HG02763 (cell line): ENCODE measurements at regions not wholly inside any gene's neighbourhood (a gene's known extent, or its start where the extent isn't known, plus 50 kb on each side); places are given as distances from the start of the nearest gene placed in this dataset.
A peak's percentile ranks its signal among the peaks of the same experiment; 100 is the strongest.
"Not testable (repeated sequence)": the region's sequence is repeated elsewhere in the genome, so short reads cannot be mapped to it uniquely, and the experiment has no call there.

Experiments
- ATAC-seq: cut with Tn5 transposase; IDR thresholded peaks from one replicate; pipeline ENCODE4 v1.9.1; 2021; ENCODE audit warnings: mild to moderate bottlenecking, moderate library complexity; ENCODE audit not compliant: unreplicated experiment

- ATAC-seq, result no peak
Observed at GRCh38 chr12:46982629-46983392, 96.6 kb upstream of the PCED1B start.

- ATAC-seq, result no peak
Observed at GRCh38 chr12:46983393-46983793, 96.0 kb upstream of the PCED1B start.

- ATAC-seq, result peak; percentile 61
Observed at GRCh38 chr12:46983959-46984841, 95.2 kb upstream of the PCED1B start.

DNA sequence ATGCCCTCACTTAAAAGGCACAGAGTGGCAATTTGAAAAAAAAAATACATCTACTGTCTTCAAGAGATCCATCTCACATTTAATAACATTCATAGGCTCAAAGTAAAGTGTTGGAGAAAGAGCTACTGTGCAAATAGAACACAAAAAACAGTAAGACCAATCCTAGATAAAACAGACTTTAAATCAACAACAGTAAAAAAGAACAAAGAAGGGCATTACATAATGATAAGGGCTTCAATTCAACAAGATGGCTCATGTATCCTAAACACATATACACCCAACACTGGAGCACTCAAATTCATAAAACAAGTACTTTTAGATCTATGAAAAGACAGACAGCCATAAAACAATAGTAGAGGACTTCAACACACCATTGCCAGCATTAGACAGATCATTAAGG is 93.6 kb upstream of the PCED1B start:
- ATAC-seq, result no peak

DNA sequence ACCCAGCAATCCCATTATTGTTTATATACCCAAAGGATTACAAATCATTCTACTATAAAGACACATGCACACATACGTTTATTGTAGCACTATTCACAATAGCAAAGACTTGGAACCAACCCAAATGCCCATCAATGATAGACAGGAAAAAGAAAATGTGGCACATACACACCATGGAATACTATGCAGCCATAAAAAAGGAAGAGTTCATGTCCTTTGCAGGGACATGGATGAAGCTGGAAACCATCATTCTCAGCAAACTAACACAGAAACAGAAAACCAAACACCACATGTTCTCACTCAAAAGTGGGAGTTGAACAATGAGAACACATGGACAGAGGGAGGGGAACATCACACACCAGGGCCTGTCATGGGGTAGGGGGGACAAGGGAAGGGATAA is 91.3 kb upstream of the PCED1B start:
- not testable (repeated sequence) for ATAC-seq

- ATAC-seq, result no peak
Observed at GRCh38 chr12:46990211-46990610, 89.2 kb upstream of the PCED1B start.

- ATAC-seq, result not testable (repeated sequence)
Observed at GRCh38 chr12:46992051-46992450, 87.4 kb upstream of the PCED1B start.

DNA sequence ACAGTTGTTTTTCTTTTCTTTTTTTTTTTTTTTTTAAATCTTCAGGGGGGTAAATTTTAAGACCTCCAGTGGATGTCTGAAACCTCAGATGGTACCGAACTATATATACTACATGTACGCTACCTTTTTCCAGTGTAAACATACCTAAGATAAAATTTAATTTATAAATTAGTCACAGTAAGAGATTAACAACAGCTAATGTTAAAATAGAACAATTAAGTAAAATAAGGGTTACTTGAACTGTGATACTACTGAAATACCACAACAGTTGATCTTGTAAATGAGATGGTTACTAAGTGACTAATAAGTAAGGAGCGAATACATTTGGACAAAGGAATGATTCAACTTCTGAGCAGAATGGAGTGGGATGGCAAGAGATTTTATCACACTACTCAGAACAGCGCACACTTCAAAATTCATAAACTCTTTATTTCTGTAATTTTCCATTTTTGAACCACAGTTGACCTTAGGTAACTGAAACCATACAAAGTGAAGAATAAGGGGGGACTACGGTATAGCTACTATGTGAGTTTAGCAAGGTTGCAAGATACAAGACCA is 80.5 kb upstream of the PCED1B start:
- no peak for ATAC-seq

GRCh38 chr12:47004634-47005033 is 74.8 kb upstream of the PCED1B start:
- no peak for ATAC-seq

DNA sequence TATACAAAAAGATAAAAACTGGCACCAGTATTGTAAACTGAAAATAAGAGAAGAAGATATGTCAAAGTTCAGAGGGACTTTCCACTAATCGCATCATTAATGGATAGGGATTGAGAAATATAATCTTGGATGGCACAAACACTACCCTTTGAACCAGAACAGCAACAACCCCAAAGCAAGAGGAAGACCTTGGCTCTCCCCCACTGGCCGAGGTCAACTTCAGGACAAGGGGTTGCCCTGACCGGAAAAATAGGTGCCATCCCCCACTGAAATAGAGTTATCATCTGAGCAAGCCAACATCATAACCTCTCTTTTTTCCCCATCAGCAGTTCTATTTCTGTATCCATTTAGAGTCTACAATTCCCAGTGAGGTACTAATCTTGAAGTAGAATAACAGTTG is 72.4 kb upstream of the PCED1B start:
- no peak for ATAC-seq

DNA sequence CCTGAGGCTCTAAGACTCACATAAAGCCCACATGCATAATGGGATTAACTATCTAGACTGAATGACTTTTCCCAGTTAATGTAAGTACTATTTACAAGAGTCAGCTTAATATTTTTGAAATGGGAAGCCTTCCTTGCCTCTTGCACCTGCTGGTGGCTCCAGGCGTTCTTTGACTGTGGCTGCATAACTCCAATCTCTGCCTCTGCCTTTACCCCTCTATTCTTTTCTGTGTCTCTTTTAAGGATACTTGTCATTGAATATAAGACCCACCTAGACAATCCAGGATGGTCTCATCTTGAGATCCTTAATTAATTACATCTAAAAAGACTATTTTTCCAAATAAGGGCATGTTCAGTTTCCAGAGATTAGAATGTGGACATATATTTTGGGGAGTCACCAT is 66.9 kb upstream of the PCED1B start:
- no peak for ATAC-seq

DNA sequence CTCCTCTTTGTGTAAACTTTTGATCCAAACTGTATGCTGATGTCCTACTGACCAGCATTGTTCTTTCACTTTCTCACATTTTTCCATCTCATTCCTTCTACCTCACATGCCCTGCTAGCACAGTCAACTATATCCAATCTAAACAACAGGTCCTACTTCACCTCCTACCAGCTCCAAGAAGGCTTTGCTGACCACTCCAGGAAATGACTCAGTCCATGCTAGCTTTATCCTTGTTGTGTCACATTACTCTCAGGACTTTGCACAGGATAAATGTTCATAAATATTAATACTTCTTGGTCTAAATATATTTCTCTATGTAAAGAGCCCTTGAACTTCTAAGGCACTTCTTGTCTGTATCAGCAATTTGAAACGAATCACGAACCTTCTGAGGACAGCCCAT is 64.9 kb upstream of the PCED1B start:
- no peak for ATAC-seq

DNA sequence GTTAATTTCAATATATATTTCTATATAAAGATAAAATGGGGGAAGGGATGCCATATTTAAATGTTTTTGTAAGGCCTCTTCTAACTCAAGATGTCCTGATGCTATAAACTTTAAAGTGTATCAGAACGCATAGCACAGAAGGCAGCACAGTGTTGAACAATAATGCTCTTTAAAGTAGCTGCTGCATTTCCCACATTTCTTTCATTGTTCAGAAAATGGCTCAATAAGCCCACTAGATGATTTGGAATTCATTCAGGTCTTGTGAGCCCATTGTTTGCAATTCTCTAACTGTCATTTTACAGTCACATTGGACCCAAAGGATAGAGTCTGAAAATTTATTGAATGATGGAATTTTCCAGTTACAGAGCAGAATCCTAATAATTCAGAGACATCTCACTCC is 64.0 kb upstream of the PCED1B start:
- no peak for ATAC-seq

DNA sequence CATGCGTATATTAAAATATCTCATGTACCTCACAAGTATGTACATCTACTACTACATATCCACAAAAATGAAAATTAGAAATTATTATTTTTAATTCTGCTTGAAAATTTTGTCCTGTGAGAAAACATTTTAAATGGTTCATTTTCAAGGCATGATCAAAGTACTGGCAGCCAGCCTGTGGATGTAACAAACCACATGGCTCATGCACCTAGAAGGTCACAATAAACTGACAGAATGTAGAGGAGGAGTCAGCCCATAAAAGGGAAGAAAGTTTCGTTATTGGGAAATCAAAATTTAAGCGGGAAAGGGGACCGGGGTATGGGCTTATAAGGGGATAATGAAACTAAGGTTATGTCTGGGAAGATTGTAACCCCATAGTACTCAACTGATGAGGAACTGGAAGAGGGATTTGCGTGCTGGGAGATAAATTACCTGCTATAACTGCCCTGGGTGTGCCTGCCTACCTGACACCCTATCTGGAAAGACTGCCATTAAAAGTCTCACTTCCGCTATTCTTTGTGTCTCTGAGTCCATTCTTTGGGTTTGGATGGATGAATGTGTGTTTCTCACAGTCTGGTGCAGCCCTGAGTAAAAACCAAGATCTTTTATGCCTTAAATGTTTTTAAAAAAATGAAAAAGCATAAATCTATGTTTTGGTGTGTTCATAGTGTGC is 62.2 kb upstream of the PCED1B start:
- no peak for ATAC-seq

DNA sequence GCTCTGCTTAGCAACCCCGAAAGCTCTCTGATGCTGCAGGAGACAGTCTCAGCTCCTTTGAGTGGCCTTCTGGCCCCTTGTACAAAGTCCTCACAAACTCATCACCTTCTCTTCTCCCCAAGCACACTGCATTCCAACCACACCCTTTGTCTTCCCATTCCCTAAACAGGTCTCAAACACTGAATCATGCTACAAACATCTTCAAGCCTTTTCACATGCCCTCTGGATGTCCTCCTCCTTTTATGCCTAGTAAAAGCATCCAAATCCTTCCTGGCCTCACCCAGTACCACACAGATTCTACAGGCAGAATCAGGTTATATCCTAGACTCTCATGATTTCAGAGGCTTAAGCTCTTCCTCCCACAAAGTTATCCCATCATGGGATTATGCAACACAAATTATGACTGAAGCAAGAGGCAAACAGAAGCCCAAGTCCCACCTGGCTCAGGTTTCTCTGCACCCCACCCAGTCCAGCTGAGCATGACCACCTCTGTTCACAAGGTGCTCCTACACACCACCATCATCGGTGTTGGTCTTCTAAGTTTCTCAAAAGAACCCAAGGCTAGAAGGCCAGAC is 61.4 kb upstream of the PCED1B start:
- ATAC-seq, result no peak

DNA sequence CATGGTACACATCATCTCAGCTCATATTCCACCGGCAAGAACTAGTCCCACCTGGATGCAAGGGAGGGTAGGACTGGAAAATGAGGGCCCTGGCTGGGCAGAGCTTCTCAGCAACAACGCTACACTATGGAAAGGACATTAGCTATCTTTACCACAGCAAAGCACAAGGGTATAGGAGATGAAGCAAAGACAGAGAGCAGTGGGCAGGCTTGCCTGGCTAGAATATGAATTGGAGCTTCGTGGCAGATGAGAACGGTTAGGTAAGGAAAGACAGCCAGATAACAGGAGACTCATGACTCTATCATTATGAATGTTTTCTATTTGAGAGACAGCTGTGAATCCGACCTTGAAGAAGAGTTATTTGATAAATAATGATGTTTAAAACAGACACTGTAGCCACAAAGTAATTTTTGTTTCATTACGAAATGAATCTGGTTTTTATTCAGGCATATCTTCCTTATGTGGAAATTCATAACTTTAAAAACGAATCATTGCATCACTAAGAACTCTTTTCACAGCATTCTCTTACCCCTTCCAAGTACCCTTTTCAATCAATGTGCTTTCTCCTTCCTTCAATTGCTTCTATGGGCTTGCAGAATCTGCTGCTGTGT is 59.1 kb upstream of the PCED1B start:
- no peak for ATAC-seq

- ATAC-seq, result no peak
Observed at GRCh38 chr12:47021298-47021697, 58.1 kb upstream of the PCED1B start.

DNA sequence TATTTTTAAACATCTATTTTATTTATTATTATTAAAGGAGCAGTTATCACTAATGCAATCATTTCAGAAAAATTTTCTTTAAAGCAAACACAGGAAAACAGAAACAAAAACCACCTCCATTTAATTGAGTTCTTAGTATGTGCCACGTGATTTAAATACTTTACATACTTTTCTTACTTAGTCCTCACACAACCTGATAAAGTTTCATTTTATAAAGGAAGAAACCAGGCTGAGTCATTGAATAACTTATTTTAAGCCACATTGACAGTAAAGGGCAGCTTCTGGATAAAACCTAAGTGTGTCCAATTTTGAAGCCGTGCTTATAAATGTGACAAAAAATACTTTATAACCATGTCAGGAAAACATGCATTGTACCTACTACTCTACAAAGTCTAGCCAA is 57.1 kb upstream of the PCED1B start:
- ATAC-seq, result no peak

DNA sequence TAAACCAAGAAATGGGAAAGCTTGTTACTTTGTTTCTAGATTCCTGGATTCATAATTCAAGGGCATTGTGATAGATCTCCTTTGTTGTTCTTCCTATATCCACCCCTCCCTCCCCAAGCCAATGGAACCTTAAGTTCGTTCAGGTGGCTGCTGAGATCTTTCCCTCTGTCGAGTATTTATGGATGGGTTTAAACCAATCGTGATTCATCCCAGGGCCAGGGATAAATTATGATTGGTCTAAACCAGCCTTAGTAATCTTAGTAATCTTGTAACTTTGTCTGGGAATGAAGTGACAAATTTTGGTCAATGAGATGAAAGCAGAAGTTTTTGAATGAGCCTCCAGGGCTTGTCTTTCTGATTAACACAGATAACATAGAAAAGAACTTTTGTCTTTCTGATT is 56.1 kb upstream of the PCED1B start:
- ATAC-seq, result no peak

DNA sequence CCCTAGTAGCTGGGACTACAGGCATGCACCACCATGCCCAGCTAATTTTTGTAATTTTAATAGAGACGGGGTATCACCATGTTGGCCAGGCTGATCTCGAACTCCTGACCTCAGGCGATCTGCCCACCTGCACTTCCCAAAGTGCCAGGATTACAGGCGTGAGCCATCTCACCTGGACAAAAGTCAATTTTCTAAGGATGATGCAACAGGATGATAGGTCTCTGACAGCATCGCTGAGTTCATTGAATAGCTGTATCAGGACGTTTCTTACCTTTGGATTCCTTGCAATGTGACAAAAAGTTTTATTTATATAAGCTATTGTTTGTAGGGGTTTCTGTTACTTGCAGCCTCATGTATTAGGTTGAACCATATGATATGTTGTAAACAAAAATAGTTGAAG is 55.5 kb upstream of the PCED1B start:
- ATAC-seq, result no peak

DNA sequence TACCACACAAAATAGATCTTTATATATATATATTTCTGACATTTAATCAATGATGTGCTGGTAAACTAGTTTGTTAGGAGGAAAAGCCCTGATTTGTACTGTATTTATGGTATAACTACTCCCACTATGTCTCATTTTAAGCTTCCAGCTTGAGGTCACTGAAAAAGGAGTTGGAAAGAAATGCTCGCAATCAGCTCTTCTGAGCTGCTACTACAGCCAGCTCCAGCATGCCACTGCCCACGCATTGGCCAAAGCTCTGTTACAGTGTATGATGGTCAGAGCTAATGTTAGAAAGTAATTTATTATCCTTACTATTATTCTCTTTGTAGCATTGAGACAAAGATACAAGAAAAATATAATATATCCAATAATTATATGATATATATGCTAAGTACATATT is 55.0 kb upstream of the PCED1B start:
- no peak for ATAC-seq
